Fibroblast of lung (primary cell): ENCODE measurements at regions not wholly inside any gene's neighbourhood (a gene's known extent, or its start where the extent isn't known, plus 50 kb on each side); places are given as distances from the start of the nearest gene placed in this dataset.

ENCODE experiments used
- EZH2 ChIP-seq: IDR thresholded peaks from 2 replicates; pipeline ENCODE4 v1.5.1; 2012; ENCODE audit warnings: low read length, control low read depth, mild to moderate bottlenecking; ENCODE audit errors: missing control alignments
- TF ChIP-seq, protein P1 (sequence below), 2 donors: IDR thresholded peaks in 1 of 2; conservative IDR thresholded peaks in 1 of 2; 1 replicate in 1 of 2; 2 replicates in 1 of 2; pipeline ENCODE4 v1.5.1; 2011 to 2012; ENCODE audit warnings: low read length in 2 of 2, control low read depth in 1 of 2, inconsistent platforms in 1 of 2, low read depth in 1 of 2, mild to moderate bottlenecking in 1 of 2

DNA sequence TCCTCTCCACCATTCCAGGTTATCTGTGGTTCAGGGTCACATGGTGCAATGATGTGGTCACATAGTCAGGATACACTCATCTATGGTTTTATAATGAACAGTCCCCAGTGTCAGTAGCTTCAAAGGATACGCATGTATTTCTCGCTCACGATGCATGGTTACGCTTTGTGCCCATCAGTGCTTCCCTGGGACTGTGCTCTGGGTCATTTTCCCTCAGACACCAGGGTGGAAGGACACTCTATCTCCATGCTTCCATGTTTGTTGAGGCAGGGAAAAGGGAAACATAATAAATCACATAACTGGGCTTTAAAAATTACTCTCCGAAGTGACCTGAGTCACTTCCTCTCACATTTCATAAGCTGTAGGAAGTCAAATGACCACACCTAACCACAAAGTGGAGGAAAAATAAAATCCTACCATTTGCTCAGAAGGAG is 394.8 kb upstream of the NOX3 start:
- TF ChIP-seq, protein P1, sequence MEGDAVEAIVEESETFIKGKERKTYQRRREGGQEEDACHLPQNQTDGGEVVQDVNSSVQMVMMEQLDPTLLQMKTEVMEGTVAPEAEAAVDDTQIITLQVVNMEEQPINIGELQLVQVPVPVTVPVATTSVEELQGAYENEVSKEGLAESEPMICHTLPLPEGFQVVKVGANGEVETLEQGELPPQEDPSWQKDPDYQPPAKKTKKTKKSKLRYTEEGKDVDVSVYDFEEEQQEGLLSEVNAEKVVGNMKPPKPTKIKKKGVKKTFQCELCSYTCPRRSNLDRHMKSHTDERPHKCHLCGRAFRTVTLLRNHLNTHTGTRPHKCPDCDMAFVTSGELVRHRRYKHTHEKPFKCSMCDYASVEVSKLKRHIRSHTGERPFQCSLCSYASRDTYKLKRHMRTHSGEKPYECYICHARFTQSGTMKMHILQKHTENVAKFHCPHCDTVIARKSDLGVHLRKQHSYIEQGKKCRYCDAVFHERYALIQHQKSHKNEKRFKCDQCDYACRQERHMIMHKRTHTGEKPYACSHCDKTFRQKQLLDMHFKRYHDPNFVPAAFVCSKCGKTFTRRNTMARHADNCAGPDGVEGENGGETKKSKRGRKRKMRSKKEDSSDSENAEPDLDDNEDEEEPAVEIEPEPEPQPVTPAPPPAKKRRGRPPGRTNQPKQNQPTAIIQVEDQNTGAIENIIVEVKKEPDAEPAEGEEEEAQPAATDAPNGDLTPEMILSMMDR (conservative IDR thresholded peaks at IDR 0.05 in 1 of 2, IDR thresholded peaks at IDR 0.05 in 1 of 2; ENCODE audit: low read depth in 1 of 2, low read length in 2 of 2), result no peak
- TF ChIP-seq EZH2, result no peak
